ENCODE measurements at regions not wholly inside any gene's neighbourhood (a gene's known extent, or its start where the extent isn't known, plus 50 kb on each side); places are given as distances from the start of the nearest gene placed in this dataset.

DNA sequence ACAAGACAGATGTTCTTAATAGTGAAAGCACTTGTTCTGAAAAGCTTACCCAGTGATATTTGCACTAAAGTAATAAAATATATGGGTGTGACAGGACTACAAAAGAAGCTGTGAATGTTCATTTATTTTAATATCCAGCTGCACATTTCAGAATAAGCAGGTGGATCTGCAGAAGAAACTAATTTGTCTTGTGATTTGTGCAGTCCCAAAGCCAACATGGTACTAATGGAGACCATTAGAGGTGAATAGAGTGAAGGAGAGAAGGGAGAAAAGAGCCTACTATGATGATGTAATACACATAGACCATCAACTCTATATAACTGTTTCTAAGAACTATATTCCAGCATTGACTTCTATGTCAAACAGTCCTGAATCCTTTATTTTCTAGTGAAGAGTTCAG lies 362.8 kb downstream of the ISL1 start:
- DNase-seq (ENCODE audit: low read depth in 4 of 4, low spot score in 3 of 4): no peak

GRCh38 chr5:51748647-51749046 lies 365.4 kb downstream of the ISL1 start:
- no peak for DNase-seq (ENCODE audit: low read depth in 4 of 4, low spot score in 3 of 4)

All from right renal pelvis (tissue), 4 donors.